Cardiac fibroblast (primary cell): ENCODE measurements at regions not wholly inside any gene's neighbourhood (a gene's known extent, or its start where the extent isn't known, plus 50 kb on each side); places are given as distances from the start of the nearest gene placed in this dataset.

ENCODE experiments used
- DNase-seq, 2 donors: peaks; one replicate each; pipeline versions ENCODE4 v3.0.0 to v3.0.0-alpha.2; 2010; ENCODE audit warnings: low read depth in 2 of 2
- H3K4me3 ChIP-seq, 2 donors: replicated peaks in 1 of 2; 1 replicate in 1 of 2; 2 replicates in 1 of 2; pipeline ENCODE4 v1.5.1; 2011; ENCODE audit warnings: low read depth in 2 of 2, low read length in 2 of 2, mild to moderate bottlenecking in 2 of 2, moderate library complexity in 1 of 2
- CTCF ChIP-seq: IDR thresholded peaks from one replicate; pipeline ENCODE4 v1.5.1; 2011; ENCODE audit warnings: low read depth, mild to moderate bottlenecking, low read length, inconsistent platforms

GRCh38 chr17:57174591-57174990 is 81.7 kb upstream of the MSI2 start:
- TF ChIP-seq CTCF, result no peak
- H3K4me3 ChIP-seq, result no peak overlapping the region
- DNase-seq, result no peak

- DNase-seq, result no peak
- TF ChIP-seq CTCF, result no peak
- H3K4me3 ChIP-seq, result no peak overlapping the region
Observed at GRCh38 chr17:57178839-57179238, 77.5 kb upstream of the MSI2 start.

- H3K4me3 ChIP-seq, result no peak overlapping the region
- DNase-seq, result no peak
- TF ChIP-seq CTCF, result no peak
Observed at GRCh38 chr17:57182621-57183020, 73.7 kb upstream of the MSI2 start.

GRCh38 chr17:57186226-57187019 is 69.9 kb upstream of the MSI2 start:
- H3K4me3 ChIP-seq, result no peak overlapping the region
- no peak for DNase-seq
- no peak for TF ChIP-seq CTCF

GRCh38 chr17:57187391-57187790 is 68.9 kb upstream of the MSI2 start:
- DNase-seq, result no peak
- no peak overlapping the region for H3K4me3 ChIP-seq
- TF ChIP-seq CTCF, result no peak

- DNase-seq, result peak in 1 of 2 donors; percentile 24
- TF ChIP-seq CTCF, result no peak
- H3K4me3 ChIP-seq, result no peak overlapping the region
Observed at GRCh38 chr17:57195785-57196460, 60.4 kb upstream of the MSI2 start.
